Body of pancreas (tissue), 4 donors: ENCODE measurements at regions not wholly inside any gene's neighbourhood (a gene's known extent, or its start where the extent isn't known, plus 50 kb on each side); places are given as distances from the start of the nearest gene placed in this dataset.
"Not testable (repeated sequence)": the region's sequence is repeated elsewhere in the genome, so short reads cannot be mapped to it uniquely, and the experiment has no call there.

Experiments
- ATAC-seq: fragments of 150-250 bp; one replicate; pipeline ENCODE4 v1.9.1; 2016
- DNase-seq, 4 donors: peaks; one replicate each; pipeline ENCODE4 v3.0.0-alpha.2; 2019
- H3K27ac ChIP-seq, 4 donors: fragments of 200-600 bp; sonication (generic); 1 replicate in 3 of 4; 2 replicates in 1 of 4; pipeline versions ENCODE4 v1.5.1 to v1.6.1; 2016 to 2019; ENCODE audit warnings: mild to moderate bottlenecking in 1 of 4, mixed read lengths in 1 of 4, moderate library complexity in 1 of 4
- H3K27me3 ChIP-seq, 2 donors: fragments of 200-600 bp; sonication (generic); one replicate each; pipeline ENCODE4 v1.6.0; 2016; ENCODE audit warnings: mild to moderate bottlenecking in 1 of 2
- H3K36me3 ChIP-seq, 2 donors: fragments of 200-600 bp; sonication (generic); replicated peaks in 1 of 2; 2 replicates each; pipeline ENCODE4 v1.5.1; 2016; ENCODE audit warnings: low read depth in 2 of 2; ENCODE audit not compliant: insufficient read depth in 1 of 2
- H3K4me1 ChIP-seq: fragments of 200-600 bp; sonication (generic); one replicate; pipeline ENCODE4 v1.6.0; 2016
- H3K4me3 ChIP-seq, 2 donors: fragments of 200-600 bp; sonication (generic); 1 replicate in 1 of 2; 2 replicates in 1 of 2; pipeline ENCODE4 v1.5.1; 2016 to 2019
- H3K9me3 ChIP-seq, 3 donors: fragments of 200-600 bp; sonication (generic); 1 replicate in 2 of 3; 2 replicates in 1 of 3; pipeline ENCODE4 v1.5.1; 2016
- POLR2A ChIP-seq, 3 donors: fragments of 450-650 bp; IDR thresholded peaks; one replicate each; pipeline ENCODE4 v1.6.1; 2016; ENCODE audit warnings: antibody characterized with exemption in 3 of 3, mild to moderate bottlenecking in 2 of 3
- WGBS, 2 donors: methylation state at CpG; one replicate each; pipeline ENCODE4 v1.1.5; 2017; 5-methylcytosine and 5-hydroxymethylcytosine counted together
- intact Hi-C: fragments of 100-400 bp; cut with DNase I; formaldehyde crosslinking; loops from one replicate; pipeline ENCODE4 v1.15.1; 2023
- TF ChIP-seq, protein P1 (sequence below), 7 experiments: fragments of 450-650 bp in 4 of 7; fragments of 200-600 bp in 3 of 7; sonication (generic) in 3 of 7; IDR thresholded peaks; one replicate each; pipeline ENCODE4 v1.5.1; 2016 to 2019; ENCODE audit warnings: antibody characterized with exemption in 7 of 7

- Histone ChIP-seq H3K27me3 (no peaks in the 10 kb centered on the region), H3K36me3 (no peaks in the 10 kb centered on the region), H3K4me3 (no peak overlapping the region), H3K27ac (no peak overlapping the region), H3K4me1 (no peaks in the 10 kb centered on the region), H3K9me3 (no peaks in the 10 kb centered on the region)
- ATAC-seq (no peak), DNase-seq (no peak)
- TF ChIP-seq, protein P1, sequence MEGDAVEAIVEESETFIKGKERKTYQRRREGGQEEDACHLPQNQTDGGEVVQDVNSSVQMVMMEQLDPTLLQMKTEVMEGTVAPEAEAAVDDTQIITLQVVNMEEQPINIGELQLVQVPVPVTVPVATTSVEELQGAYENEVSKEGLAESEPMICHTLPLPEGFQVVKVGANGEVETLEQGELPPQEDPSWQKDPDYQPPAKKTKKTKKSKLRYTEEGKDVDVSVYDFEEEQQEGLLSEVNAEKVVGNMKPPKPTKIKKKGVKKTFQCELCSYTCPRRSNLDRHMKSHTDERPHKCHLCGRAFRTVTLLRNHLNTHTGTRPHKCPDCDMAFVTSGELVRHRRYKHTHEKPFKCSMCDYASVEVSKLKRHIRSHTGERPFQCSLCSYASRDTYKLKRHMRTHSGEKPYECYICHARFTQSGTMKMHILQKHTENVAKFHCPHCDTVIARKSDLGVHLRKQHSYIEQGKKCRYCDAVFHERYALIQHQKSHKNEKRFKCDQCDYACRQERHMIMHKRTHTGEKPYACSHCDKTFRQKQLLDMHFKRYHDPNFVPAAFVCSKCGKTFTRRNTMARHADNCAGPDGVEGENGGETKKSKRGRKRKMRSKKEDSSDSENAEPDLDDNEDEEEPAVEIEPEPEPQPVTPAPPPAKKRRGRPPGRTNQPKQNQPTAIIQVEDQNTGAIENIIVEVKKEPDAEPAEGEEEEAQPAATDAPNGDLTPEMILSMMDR (IDR thresholded peaks at IDR 0.05): no peak
- no peak for TF ChIP-seq POLR2A (IDR thresholded peaks at IDR 0.05)
- 92 to 96% methylated on average over 2 of the region's 2 CpGs for WGBS, 2 donors
- intact Hi-C loops: no loop called here
These were observed 255.2 kb upstream of the DDHD1 start for GRCh38 chr14:53408175-53408879.

DNA sequence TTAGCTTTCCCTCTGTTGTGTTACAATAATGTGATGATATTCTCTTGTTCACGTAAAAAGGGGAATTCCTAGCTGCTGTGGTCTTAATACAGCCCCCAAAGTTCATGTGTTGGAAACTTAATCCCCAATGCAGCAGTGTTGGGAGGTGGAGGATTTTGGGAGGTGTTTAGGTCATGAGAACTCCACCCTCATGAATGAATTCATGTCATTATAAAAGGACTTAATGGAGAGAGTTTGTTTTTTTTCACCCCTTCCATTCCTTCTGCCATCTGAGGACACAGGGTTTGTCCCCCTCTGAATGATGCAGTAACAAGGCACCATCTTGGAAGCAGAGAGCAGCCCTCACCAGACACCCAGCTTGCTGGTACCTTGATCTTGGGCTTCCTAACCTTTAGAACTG is 253.4 kb upstream of the DDHD1 start:
- DNase-seq (no peak), ATAC-seq (no peak)
- H3K4me3 ChIP-seq: no peak overlapping the region
- no peaks in the 10 kb centered on the region for H3K27me3 ChIP-seq
- H3K36me3 ChIP-seq: no peaks in the 10 kb centered on the region
- TF ChIP-seq, protein P1 (IDR thresholded peaks at IDR 0.05): no peak
- no peak for TF ChIP-seq POLR2A (IDR thresholded peaks at IDR 0.05)
- H3K9me3 ChIP-seq: no peaks in the 10 kb centered on the region
- no peak overlapping the region for H3K27ac ChIP-seq
- WGBS, 2 donors: 79 to 95% methylated on average over 1 of the region's 1 CpG
- H3K4me1 ChIP-seq: no peaks in the 10 kb centered on the region
- intact Hi-C loops: no loop called here

- WGBS, 2 donors: 52 to 62% methylated on average over 3 of the region's 3 CpGs
- DNase-seq: no peak
- intact Hi-C loops: no loop called here
- H3K27me3 ChIP-seq: no peaks in the 10 kb centered on the region
- H3K27ac ChIP-seq: no peak overlapping the region
- H3K4me1 ChIP-seq: no peaks in the 10 kb centered on the region
- H3K36me3 ChIP-seq: no peaks in the 10 kb centered on the region
- no peak overlapping the region for H3K4me3 ChIP-seq
- TF ChIP-seq, protein P1 (IDR thresholded peaks at IDR 0.05): no peak
- no peak for TF ChIP-seq POLR2A (IDR thresholded peaks at IDR 0.05)
- no peaks in the 10 kb centered on the region for H3K9me3 ChIP-seq
- no peak for ATAC-seq
These were observed 248.5 kb upstream of the DDHD1 start for GRCh38 chr14:53401646-53402045.

DNA sequence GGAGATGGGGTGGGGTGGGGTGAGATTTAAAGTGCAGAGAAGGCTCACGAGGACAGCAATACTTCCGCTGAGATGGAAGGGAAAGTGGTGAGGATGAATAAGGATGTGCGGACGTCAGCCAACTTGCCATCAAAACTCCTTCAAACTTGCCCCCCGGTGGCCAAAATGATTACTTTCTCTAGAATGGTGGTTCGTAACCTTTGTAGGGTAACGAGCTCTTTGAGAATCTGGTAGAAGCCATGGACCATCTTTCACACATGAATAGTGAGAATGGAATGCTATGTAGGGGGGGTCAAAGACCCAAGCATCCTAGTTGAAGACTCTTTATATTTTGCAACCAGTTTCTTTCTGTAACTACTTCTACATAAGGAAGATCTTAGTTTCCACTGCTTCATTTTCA is 245.9 kb upstream of the DDHD1 start:
- H3K27ac ChIP-seq: no peak overlapping the region
- ATAC-seq (no peak), DNase-seq (no peak)
- 55 to 56% methylated on average over 7 of the region's 7 CpGs for WGBS, 2 donors
- H3K9me3 ChIP-seq: peaks cover 0 to 11% (median 0%) of the 10 kb centered on the region in 3 donors
- H3K27me3 ChIP-seq: no peaks in the 10 kb centered on the region
- no peaks in the 10 kb centered on the region for H3K36me3 ChIP-seq
- no peak overlapping the region for H3K4me3 ChIP-seq
- TF ChIP-seq, protein P1 (IDR thresholded peaks at IDR 0.05): no peak
- TF ChIP-seq POLR2A (IDR thresholded peaks at IDR 0.05): no peak
- intact Hi-C loops: no loop called here
- H3K4me1 ChIP-seq: no peaks in the 10 kb centered on the region

DNA sequence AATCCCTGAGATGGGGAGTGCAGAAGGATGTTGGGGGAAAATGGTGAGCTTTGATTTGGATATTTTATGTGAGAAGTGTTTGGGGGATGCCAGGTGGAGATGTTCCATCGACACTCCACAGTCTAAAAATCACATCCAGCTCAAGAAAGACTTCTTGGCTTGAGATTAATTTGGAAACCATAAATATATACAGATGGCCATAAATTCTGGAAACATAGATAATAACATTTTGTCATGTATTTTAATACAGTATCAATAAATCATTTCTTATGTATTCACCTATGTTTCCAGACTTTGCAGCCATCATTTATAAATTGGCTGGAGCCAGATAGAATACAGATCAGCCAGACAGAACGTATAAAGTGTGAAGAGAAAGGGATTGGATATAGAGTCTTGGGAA is 245.5 kb upstream of the DDHD1 start:
- ATAC-seq: no peak
- DNase-seq: no peak
- H3K27ac ChIP-seq: no peak overlapping the region
- H3K36me3 ChIP-seq: no peaks in the 10 kb centered on the region
- peaks cover 0 to 11% (median 0%) of the 10 kb centered on the region in 3 donors for H3K9me3 ChIP-seq
- no peaks in the 10 kb centered on the region for H3K4me1 ChIP-seq
- TF ChIP-seq POLR2A (IDR thresholded peaks at IDR 0.05): no peak
- TF ChIP-seq, protein P1 (IDR thresholded peaks at IDR 0.05): no peak
- H3K27me3 ChIP-seq: no peaks in the 10 kb centered on the region
- 56 to 70% methylated on average over 2 of the region's 2 CpGs for WGBS, 2 donors
- intact Hi-C loops: no loop called here
- no peak overlapping the region for H3K4me3 ChIP-seq

- 74 to 89% methylated on average over 4 of the region's 4 CpGs for WGBS, 2 donors
- peaks cover 0 to 11% (median 0%) of the 10 kb centered on the region in 3 donors for H3K9me3 ChIP-seq
- ATAC-seq, H3K36me3 ChIP-seq, DNase-seq, H3K4me3 ChIP-seq, H3K4me1 ChIP-seq, intact Hi-C loops, H3K27ac ChIP-seq, H3K27me3 ChIP-seq: not testable (repeated sequence)
These were observed 242.1 kb upstream of the DDHD1 start for GRCh38 chr14:53395267-53395666.
